Activated CD8-positive, alpha-beta memory T cell treated with anti-CD3 and anti-CD28 coated beads for 4 hours (primary cell): ENCODE measurements at regions not wholly inside any gene's neighbourhood (a gene's known extent, or its start where the extent isn't known, plus 50 kb on each side); places are given as distances from the start of the nearest gene placed in this dataset.

Experiments
- DNase-seq, 2 donors: peaks; one replicate each; pipeline ENCODE4 v3.0.0-alpha.2; 2020; ENCODE audit warnings: low read depth in 2 of 2

- no peak for DNase-seq
Observed at GRCh38 chr5:18032744-18033143, 398.5 kb downstream of the TAF11L14 start.

- no peak for DNase-seq
Observed at GRCh38 chr5:18036531-18036930, 402.3 kb downstream of the TAF11L14 start.

GRCh38 chr5:18037718-18038117, 403.5 kb downstream of the TAF11L14 start:
- no peak for DNase-seq

- no peak for DNase-seq
Observed at GRCh38 chr5:18043344-18043743, 409.1 kb downstream of the TAF11L14 start.

GRCh38 chr5:18048449-18048848, 414.2 kb downstream of the TAF11L14 start:
- DNase-seq = no peak

GRCh38 chr5:18050345-18050744, 416.1 kb downstream of the TAF11L14 start:
- DNase-seq = no peak

GRCh38 chr5:18050776-18051175, 416.5 kb downstream of the TAF11L14 start:
- no peak for DNase-seq

GRCh38 chr5:18051953-18052352, 417.7 kb downstream of the TAF11L14 start:
- no peak for DNase-seq

GRCh38 chr5:18052569-18052968, 418.3 kb downstream of the TAF11L14 start:
- no peak for DNase-seq

GRCh38 chr5:18057725-18058124, 423.5 kb downstream of the TAF11L14 start:
- DNase-seq = no peak

- no peak for DNase-seq
Observed at GRCh38 chr5:18067615-18068014, 433.4 kb downstream of the TAF11L14 start.

GRCh38 chr5:18068826-18069225, 434.6 kb downstream of the TAF11L14 start:
- DNase-seq = no peak

GRCh38 chr5:18069790-18070189, 435.5 kb downstream of the TAF11L14 start:
- DNase-seq = no peak

- DNase-seq = no peak
Observed at GRCh38 chr5:18072600-18072999, 438.3 kb downstream of the TAF11L14 start.

GRCh38 chr5:18074961-18075360, 440.7 kb downstream of the TAF11L14 start:
- no peak for DNase-seq

- no peak for DNase-seq
Observed at GRCh38 chr5:18078157-18078556, 443.9 kb downstream of the TAF11L14 start.

- no peak for DNase-seq
Observed at GRCh38 chr5:18079831-18080230, 445.6 kb downstream of the TAF11L14 start.

GRCh38 chr5:18088020-18088579, 453.8 kb downstream of the TAF11L14 start:
- DNase-seq = no peak

GRCh38 chr5:18090177-18090576, 455.9 kb downstream of the TAF11L14 start:
- no peak for DNase-seq

- no peak for DNase-seq
Observed at GRCh38 chr5:18091142-18091541, 456.9 kb downstream of the TAF11L14 start.

- no peak for DNase-seq
Observed at GRCh38 chr5:18091758-18092157, 457.5 kb downstream of the TAF11L14 start.

- DNase-seq = no peak
Observed at GRCh38 chr5:18095061-18095460, 460.8 kb downstream of the TAF11L14 start.

- no peak for DNase-seq
Observed at GRCh38 chr5:18097817-18098216, 463.6 kb downstream of the TAF11L14 start.

- no peak for DNase-seq
Observed at GRCh38 chr5:18098691-18099090, 464.4 kb downstream of the TAF11L14 start.
